Neural progenitor cell (in vitro differentiated cells): ENCODE measurements at regions not wholly inside any gene's neighbourhood (a gene's known extent, or its start where the extent isn't known, plus 50 kb on each side); places are given as distances from the start of the nearest gene placed in this dataset.

ENCODE experiments used
- DNase-seq: peaks from one replicate; pipeline ENCODE4 v3.0.0-alpha.2; 2016; ENCODE audit warnings: low spot score
- H2AFZ ChIP-seq: fragments of 200-600 bp; sonication (generic); replicated peaks from 2 replicates; pipeline ENCODE4 v1.6.1; 2016; ENCODE audit warnings: antibody characterized with exemption
- H3F3A ChIP-seq: fragments of 200-600 bp; sonication (generic); 2 replicates; pipeline ENCODE4 v1.6.1; 2016; ENCODE audit warnings: antibody characterized with exemption, low read depth
- H3K27ac ChIP-seq: fragments of 200-600 bp; sonication (generic); 2 replicates; pipeline ENCODE4 v1.5.1; 2016; ENCODE audit warnings: mild to moderate bottlenecking
- H3K27me3 ChIP-seq: fragments of 200-600 bp; sonication (generic); 2 replicates; pipeline ENCODE4 v1.6.1; 2016; ENCODE audit warnings: mild to moderate bottlenecking, moderate library complexity
- H3K36me3 ChIP-seq: fragments of 200-600 bp; sonication (generic); 2 replicates; pipeline ENCODE4 v1.5.1; 2016
- H3K4me1 ChIP-seq: fragments of 200-600 bp; sonication (generic); 2 replicates; pipeline ENCODE4 v1.6.1; 2016; ENCODE audit warnings: mixed run types
- H3K4me2 ChIP-seq: fragments of 200-600 bp; sonication (generic); 2 replicates; pipeline ENCODE4 v1.6.1; 2016
- H3K4me3 ChIP-seq: fragments of 200-600 bp; sonication (generic); 2 replicates; pipeline ENCODE4 v1.5.1; 2016
- H3K79me2 ChIP-seq: fragments of 200-600 bp; sonication (generic); 2 replicates; pipeline ENCODE4 v1.6.1; 2016; ENCODE audit warnings: low read depth
- H3K9ac ChIP-seq: fragments of 200-600 bp; sonication (generic); 2 replicates; pipeline ENCODE4 v1.6.1; 2016
- H3K9me3 ChIP-seq: fragments of 200-600 bp; sonication (generic); 2 replicates; pipeline ENCODE4 v1.5.1; 2016; ENCODE audit warnings: low read depth
- H4K20me1 ChIP-seq: fragments of 200-600 bp; sonication (generic); 2 replicates; pipeline ENCODE4 v1.6.1; 2016; ENCODE audit warnings: low read depth
- H3K27ac Mint-ChIP-seq: 3 replicates; pipeline ENCODE4 v1.8.0; 2021; ENCODE audit warnings: mixed read lengths
- H3K27me3 Mint-ChIP-seq: 2 replicates; pipeline ENCODE4 v1.8.0; 2022; ENCODE audit warnings: low read depth, mild to moderate bottlenecking, inconsistent platforms, moderate library complexity, mixed read lengths; ENCODE audit not compliant: insufficient read depth
- H3K36me3 Mint-ChIP-seq: 3 replicates; pipeline ENCODE4 v1.8.0; 2021; ENCODE audit warnings: mixed read lengths
- H3K4me1 Mint-ChIP-seq: 3 replicates; pipeline ENCODE4 v1.8.0; 2021; ENCODE audit warnings: mixed read lengths
- H3K4me3 Mint-ChIP-seq: 3 replicates; pipeline ENCODE4 v1.8.0; 2021; ENCODE audit warnings: mild to moderate bottlenecking, moderate library complexity, mixed read lengths
- H3K9me3 Mint-ChIP-seq: 3 replicates; pipeline ENCODE4 v1.8.0; 2020; ENCODE audit warnings: mixed read lengths
- EZH2 ChIP-seq: fragments of 200-600 bp; sonication (generic); IDR thresholded peaks from 2 replicates; pipeline ENCODE4 v1.6.1; 2017; ENCODE audit warnings: antibody characterized with exemption, mild to moderate bottlenecking, moderate library complexity
- EZH2phosphoT487 ChIP-seq: fragments of 200-600 bp; sonication (generic); IDR thresholded peaks from 2 replicates; pipeline ENCODE4 v1.6.1; 2017; ENCODE audit warnings: antibody characterized with exemption
- TF ChIP-seq, protein P1 (sequence below): fragments of 200-600 bp; sonication (generic); IDR thresholded peaks from 2 replicates; pipeline ENCODE4 v1.5.1; 2017; ENCODE audit warnings: antibody characterized with exemption, mild to moderate bottlenecking

DNA sequence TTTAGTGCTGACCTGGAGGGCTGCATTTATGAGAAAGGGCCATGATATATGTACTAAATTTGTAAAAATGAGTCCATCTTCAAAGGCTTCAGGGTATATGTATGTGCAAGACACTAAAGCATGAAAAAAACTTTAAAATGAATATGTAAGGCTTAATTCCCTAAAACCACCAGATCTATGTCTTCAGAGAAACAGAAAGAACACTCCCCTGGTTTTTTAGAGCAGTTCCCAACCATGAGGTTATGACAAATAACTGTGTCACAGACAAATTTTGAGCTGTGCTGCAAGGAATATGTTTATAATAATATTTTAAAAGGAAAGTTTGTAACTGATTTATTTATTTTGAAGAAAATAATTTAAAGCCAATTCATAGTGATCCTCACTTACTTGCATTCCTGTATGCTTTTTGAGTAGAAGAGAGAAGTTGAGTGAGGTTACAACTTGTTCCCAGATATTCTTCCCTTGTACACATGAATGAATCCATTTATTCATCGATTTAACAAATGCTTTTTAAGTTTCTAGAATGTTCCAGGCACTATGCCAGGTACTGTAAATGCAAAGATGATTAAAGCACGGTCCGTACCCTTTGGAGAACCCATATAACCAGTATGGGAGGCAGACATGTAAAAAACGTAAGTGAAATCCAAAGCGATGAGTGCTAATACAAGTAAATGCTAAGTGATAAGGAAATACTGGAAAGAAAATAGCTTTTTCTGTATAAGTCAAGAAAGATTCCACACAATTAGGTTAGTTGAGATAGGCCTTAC, 295.2 kb upstream of the DIAPH2 start:
- H3K27ac ChIP-seq: no peak overlapping the region
- no peak overlapping the region for H3K4me3 ChIP-seq
- H3K9ac ChIP-seq: no peak overlapping the region
- no peaks in the 10 kb centered on the region for H3F3A ChIP-seq
- TF ChIP-seq EZH2phosphoT487: no peak
- TF ChIP-seq EZH2: no peak
- H3K9me3 Mint-ChIP-seq: no peaks in the 10 kb centered on the region
- H3K27me3 Mint-ChIP-seq: no peaks in the 10 kb centered on the region
- H3K36me3 Mint-ChIP-seq: no peaks in the 10 kb centered on the region
- H3K4me1 Mint-ChIP-seq: no peaks in the 10 kb centered on the region
- no peaks in the 10 kb centered on the region for H3K27me3 ChIP-seq
- H3K27ac Mint-ChIP-seq: no peak overlapping the region
- no peak overlapping the region for H3K4me2 ChIP-seq
- no peak overlapping the region for H2AFZ ChIP-seq
- no peak overlapping the region for H3K4me3 Mint-ChIP-seq
- no peaks in the 10 kb centered on the region for H3K9me3 ChIP-seq
- H4K20me1 ChIP-seq: no peaks in the 10 kb centered on the region
- H3K79me2 ChIP-seq: no peaks in the 10 kb centered on the region
- H3K36me3 ChIP-seq: no peaks in the 10 kb centered on the region
- no peaks in the 10 kb centered on the region for H3K4me1 ChIP-seq
- no peak for DNase-seq

DNA sequence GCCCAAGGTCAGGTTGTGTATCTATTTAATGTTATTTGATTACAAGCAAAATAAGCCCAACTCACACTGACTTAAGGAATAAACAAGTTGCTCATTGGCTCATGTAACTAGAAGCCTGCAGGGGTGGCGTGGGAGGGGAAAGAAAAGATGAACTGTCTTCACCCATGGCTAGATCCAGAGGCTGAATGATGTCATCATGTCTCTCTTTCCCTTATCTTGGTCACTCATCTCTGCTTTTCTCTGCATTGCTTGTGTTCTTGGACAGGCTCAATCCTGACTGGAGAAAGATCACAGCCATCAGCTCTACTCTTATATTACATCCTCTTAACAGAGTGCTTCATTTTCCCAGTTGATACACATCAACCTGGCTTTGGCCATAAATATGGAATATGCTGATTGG, 290.0 kb upstream of the DIAPH2 start:
- no peak for DNase-seq
- Mint-ChIP-seq H3K4me1 (no peaks in the 10 kb centered on the region), H3K36me3 (no peaks in the 10 kb centered on the region), H3K27me3 (no peaks in the 10 kb centered on the region), H3K4me3 (no peak overlapping the region), H3K27ac (no peak overlapping the region), H3K9me3 (no peaks in the 10 kb centered on the region)
- Histone ChIP-seq H3K36me3 (no peaks in the 10 kb centered on the region), H2AFZ (no peak overlapping the region), H4K20me1 (no peaks in the 10 kb centered on the region), H3K27me3 (no peaks in the 10 kb centered on the region), H3K4me2 (no peak overlapping the region), H3K9ac (no peak overlapping the region), H3F3A (no peaks in the 10 kb centered on the region), H3K4me3 (no peak overlapping the region), H3K4me1 (no peaks in the 10 kb centered on the region), H3K27ac (no peak overlapping the region), H3K9me3 (no peaks in the 10 kb centered on the region), H3K79me2 (no peaks in the 10 kb centered on the region)
- TF ChIP-seq EZH2phosphoT487: no peak
- TF ChIP-seq, protein P1, sequence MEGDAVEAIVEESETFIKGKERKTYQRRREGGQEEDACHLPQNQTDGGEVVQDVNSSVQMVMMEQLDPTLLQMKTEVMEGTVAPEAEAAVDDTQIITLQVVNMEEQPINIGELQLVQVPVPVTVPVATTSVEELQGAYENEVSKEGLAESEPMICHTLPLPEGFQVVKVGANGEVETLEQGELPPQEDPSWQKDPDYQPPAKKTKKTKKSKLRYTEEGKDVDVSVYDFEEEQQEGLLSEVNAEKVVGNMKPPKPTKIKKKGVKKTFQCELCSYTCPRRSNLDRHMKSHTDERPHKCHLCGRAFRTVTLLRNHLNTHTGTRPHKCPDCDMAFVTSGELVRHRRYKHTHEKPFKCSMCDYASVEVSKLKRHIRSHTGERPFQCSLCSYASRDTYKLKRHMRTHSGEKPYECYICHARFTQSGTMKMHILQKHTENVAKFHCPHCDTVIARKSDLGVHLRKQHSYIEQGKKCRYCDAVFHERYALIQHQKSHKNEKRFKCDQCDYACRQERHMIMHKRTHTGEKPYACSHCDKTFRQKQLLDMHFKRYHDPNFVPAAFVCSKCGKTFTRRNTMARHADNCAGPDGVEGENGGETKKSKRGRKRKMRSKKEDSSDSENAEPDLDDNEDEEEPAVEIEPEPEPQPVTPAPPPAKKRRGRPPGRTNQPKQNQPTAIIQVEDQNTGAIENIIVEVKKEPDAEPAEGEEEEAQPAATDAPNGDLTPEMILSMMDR: no peak
- no peak for TF ChIP-seq EZH2

DNA sequence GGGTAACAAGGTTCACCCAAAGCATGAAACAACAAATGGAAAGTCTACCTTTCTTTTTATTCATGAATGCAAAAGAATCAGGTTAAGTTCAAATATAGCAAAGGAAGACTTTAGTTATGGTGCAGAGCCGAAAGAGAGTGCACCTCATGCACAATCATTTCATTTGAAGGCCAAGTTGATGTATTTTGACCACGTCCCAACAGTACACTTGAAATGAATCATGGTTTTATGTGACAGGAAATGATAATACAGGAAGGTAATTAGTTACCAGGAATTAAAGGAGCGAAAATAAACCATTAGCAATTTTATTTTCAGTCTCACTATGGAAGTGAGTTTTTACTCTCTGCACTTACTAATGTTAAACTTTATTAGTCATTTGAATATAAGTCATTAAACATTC, 281.2 kb upstream of the DIAPH2 start:
- DNase-seq: no peak
- H3K4me3 Mint-ChIP-seq: no peak overlapping the region
- Histone ChIP-seq H3K36me3 (no peaks in the 10 kb centered on the region), H3K9me3 (no peaks in the 10 kb centered on the region), H3K4me1 (no peaks in the 10 kb centered on the region), H3K9ac (no peak overlapping the region), H3K27me3 (no peaks in the 10 kb centered on the region), H3K4me2 (no peak overlapping the region), H3F3A (no peaks in the 10 kb centered on the region), H3K27ac (no peak overlapping the region), H4K20me1 (no peaks in the 10 kb centered on the region), H2AFZ (no peak overlapping the region), H3K4me3 (no peak overlapping the region), H3K79me2 (no peaks in the 10 kb centered on the region)
- no peak for TF ChIP-seq EZH2phosphoT487
- no peak for TF ChIP-seq EZH2
- TF ChIP-seq, protein P1: no peak
- peaks cover 4% of the 10 kb centered on the region for H3K27me3 Mint-ChIP-seq
- no peaks in the 10 kb centered on the region for H3K4me1 Mint-ChIP-seq
- no peaks in the 10 kb centered on the region for H3K36me3 Mint-ChIP-seq
- no peak overlapping the region for H3K27ac Mint-ChIP-seq
- H3K9me3 Mint-ChIP-seq: no peaks in the 10 kb centered on the region

DNA sequence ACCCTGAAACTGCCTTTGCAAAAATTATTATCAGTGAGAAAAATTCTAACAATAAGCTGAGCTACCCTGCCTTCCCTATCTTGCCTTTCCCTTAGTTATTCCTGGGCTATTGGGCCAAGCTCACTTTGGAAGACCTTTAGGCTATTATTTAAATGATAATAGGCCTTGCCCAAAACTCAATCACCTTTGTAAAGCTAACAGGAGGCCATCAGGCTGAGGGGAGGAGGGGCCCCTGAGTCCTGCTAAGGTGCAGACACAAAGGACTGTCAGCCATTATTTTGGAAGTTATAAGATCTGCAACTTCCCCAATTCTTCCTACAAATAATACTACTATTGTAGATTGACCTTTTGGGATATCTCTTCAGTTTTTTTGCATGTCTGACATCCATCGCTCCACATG, 278.8 kb upstream of the DIAPH2 start:
- TF ChIP-seq EZH2 (no peak), EZH2phosphoT487 (no peak)
- H3K27ac Mint-ChIP-seq: no peak overlapping the region

More for the DNA sequence above, 278.8 kb upstream of the DIAPH2 start:
- H3K36me3 ChIP-seq: no peaks in the 10 kb centered on the region
- no peaks in the 10 kb centered on the region for H3K27me3 ChIP-seq
- Mint-ChIP-seq H3K9me3 (no peaks in the 10 kb centered on the region), H3K27me3 (peaks cover 4% of the 10 kb centered on the region), H3K36me3 (no peaks in the 10 kb centered on the region), H3K4me1 (no peaks in the 10 kb centered on the region), H3K4me3 (no peak overlapping the region)
- H3K9ac ChIP-seq: no peak overlapping the region
- no peak overlapping the region for H2AFZ ChIP-seq
- H3K4me1 ChIP-seq: no peaks in the 10 kb centered on the region
- H3K27ac ChIP-seq: no peak overlapping the region
- no peaks in the 10 kb centered on the region for H3F3A ChIP-seq
- no peaks in the 10 kb centered on the region for H3K9me3 ChIP-seq
- no peaks in the 10 kb centered on the region for H3K79me2 ChIP-seq
- no peak for DNase-seq
- no peak overlapping the region for H3K4me2 ChIP-seq
- H4K20me1 ChIP-seq: no peaks in the 10 kb centered on the region
- H3K4me3 ChIP-seq: no peak overlapping the region
